Breast epithelium (tissue), 3 donors: ENCODE measurements at regions not wholly inside any gene's neighbourhood (a gene's known extent, or its start where the extent isn't known, plus 50 kb on each side); places are given as distances from the start of the nearest gene placed in this dataset.

ENCODE experiments used
- CTCF ChIP-seq, 3 donors: fragments of 450-650 bp; IDR thresholded peaks; one replicate each; pipeline ENCODE4 v1.5.1; 2016 to 2017; ENCODE audit warnings: antibody characterized with exemption in 3 of 3, mild to moderate bottlenecking in 3 of 3, moderate library complexity in 3 of 3
- POLR2A ChIP-seq: fragments of 450-650 bp; IDR thresholded peaks from one replicate; pipeline ENCODE4 v1.6.1; 2016; ENCODE audit warnings: antibody characterized with exemption, mild to moderate bottlenecking, moderate library complexity
- POLR2AphosphoS5 ChIP-seq, 3 donors: sonication (generic); formaldehyde crosslinking; IDR thresholded peaks; one replicate each; pipeline ENCODE4 v1.6.1; 2017; ENCODE audit warnings: antibody characterized with exemption in 3 of 3

DNA sequence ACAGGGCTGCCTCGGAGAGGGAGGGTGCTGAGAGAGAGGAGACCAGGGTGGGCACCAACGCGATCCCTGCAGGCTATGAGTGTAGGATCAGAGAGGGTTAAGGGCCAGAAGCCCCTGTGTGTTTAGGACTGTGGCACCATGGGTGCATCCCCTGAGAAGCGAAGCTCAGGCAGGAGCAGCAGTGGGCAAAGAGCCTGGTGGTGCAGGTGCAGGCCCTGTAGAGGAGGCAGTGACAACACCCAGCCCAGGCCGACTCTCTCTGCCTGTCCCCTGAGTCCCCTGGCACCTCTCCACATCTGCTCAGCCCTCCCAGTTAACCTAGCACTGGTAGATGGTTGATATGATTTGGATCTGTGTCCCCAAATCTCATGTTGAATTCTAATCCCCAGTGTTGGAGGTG, 139.8 kb downstream of the RNF152 start:
- TF ChIP-seq CTCF (IDR thresholded peaks at IDR 0.05) (no peak), POLR2A (no peak), POLR2AphosphoS5 (IDR thresholded peaks at IDR 0.05) (no peak)
